ENCODE measurements at regions not wholly inside any gene's neighbourhood (a gene's known extent, or its start where the extent isn't known, plus 50 kb on each side); places are given as distances from the start of the nearest gene placed in this dataset.

DNA sequence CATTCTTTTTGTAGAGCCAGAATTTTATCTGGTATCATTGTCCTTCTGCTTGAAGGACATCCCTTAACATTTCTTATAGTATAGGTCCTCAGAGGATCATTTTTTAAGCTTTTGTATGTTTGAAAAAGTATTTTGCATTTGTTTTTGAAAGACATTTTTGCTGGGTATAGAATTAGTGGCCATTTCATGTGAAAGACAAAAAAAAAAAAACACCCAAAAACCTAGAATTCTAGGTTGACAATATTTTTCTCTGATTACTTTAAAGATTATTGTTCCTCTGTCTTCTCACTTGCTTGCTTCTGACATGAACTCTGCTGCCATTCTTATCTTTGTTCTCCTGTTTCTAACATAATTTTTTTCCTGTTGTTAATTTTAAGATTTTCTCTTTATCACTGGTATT, 75.7 kb upstream of the SLC22A16 start (continued):
- TF ChIP-seq SP2 (IDR thresholded peaks at IDR 0.05; ENCODE audit: extremely low read depth, low read depth, low read length, poor library complexity, severe bottlenecking) (no peak), ZNF134 (CRISPR knock-in tag; conservative IDR thresholded peaks at IDR 0.05) (no peak), FOXM1 (IDR thresholded peaks at IDR 0.05; ENCODE audit: low read depth) (no peak), FOXM1 (CRISPR knock-in tag; IDR thresholded peaks at IDR 0.05; ENCODE audit: low read depth) (no peak), GATA2 (CRISPR knock-in tag; IDR thresholded peaks at IDR 0.05) (no peak), TAF15 (IDR thresholded peaks at IDR 0.05; ENCODE audit: low read depth, low read length) (no peak), PCBP1 (IDR thresholded peaks at IDR 0.05; ENCODE audit: low read depth, low read length, poor library complexity, severe bottlenecking) (no peak), U2AF1 (optimal IDR thresholded peaks at IDR 0.05; ENCODE audit: low read depth, low read length) (no peak), SAFB2 (IDR thresholded peaks at IDR 0.05; ENCODE audit: borderline replicate concordance, low read depth, low read length, severe bottlenecking) (no peak), SMARCB1 (IDR thresholded peaks at IDR 0.05; ENCODE audit: insufficient read length, low read depth) (no peak), E2F1 (CRISPR knock-in tag; IDR thresholded peaks at IDR 0.05) (no peak)
- TF ChIP-seq, protein P1, sequence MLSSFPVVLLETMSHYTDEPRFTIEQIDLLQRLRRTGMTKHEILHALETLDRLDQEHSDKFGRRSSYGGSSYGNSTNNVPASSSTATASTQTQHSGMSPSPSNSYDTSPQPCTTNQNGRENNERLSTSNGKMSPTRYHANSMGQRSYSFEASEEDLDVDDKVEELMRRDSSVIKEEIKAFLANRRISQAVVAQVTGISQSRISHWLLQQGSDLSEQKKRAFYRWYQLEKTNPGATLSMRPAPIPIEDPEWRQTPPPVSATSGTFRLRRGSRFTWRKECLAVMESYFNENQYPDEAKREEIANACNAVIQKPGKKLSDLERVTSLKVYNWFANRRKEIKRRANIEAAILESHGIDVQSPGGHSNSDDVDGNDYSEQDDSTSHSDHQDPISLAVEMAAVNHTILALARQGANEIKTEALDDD (IDR thresholded peaks at IDR 0.05), result no peak

Data from K562 (cell line).